T-helper 2 cell treated with Interferon-gamma antibody and Interleukin-4, amounts not matched to agents 5 μg/mL and 100 μg/mL, for 36 hours (primary cell): ENCODE measurements at regions not wholly inside any gene's neighbourhood (a gene's known extent, or its start where the extent isn't known, plus 50 kb on each side); places are given as distances from the start of the nearest gene placed in this dataset.

Experiments used
- DNase-seq: peaks from one replicate; pipeline ENCODE4 v3.0.0; 2021; ENCODE audit warnings: low spot score
- H3K27ac Mint-ChIP-seq: one replicate; pipeline ENCODE4 v1.8.0; 2021; ENCODE audit warnings: mild to moderate bottlenecking, mixed read lengths
- H3K27me3 Mint-ChIP-seq: one replicate; pipeline ENCODE4 v1.8.0; 2021; ENCODE audit warnings: low read depth, mixed read lengths
- H3K36me3 Mint-ChIP-seq: one replicate; pipeline ENCODE4 v1.8.0; 2021; ENCODE audit warnings: low read depth, mixed read lengths
- H3K4me1 Mint-ChIP-seq: one replicate; pipeline ENCODE4 v1.8.0; 2021; ENCODE audit warnings: low read depth, mixed read lengths
- H3K4me3 Mint-ChIP-seq: one replicate; pipeline ENCODE4 v1.8.0; 2022; ENCODE audit warnings: mild to moderate bottlenecking, moderate library complexity, mixed read lengths
- H3K9me3 Mint-ChIP-seq: one replicate; pipeline ENCODE4 v1.8.0; 2021; ENCODE audit warnings: mixed read lengths

DNA sequence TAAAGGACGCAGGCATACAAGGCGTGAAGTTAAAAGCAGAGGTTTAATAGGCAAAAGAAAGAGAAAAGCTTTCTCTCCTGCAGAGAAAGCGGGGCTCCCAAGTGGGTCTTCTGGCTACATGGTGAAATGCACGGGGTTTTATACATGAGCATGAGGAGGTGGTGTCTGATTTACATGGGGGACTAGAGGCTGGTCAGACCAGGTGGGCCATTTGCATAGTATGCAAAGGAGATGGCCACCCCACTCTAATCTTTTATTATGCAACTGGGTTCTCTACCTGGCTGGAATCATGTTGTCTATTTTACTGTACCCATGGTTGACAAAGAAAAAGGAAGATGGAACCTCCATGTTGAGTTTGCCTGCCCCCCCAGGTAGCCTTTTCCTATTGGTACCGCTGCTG, 356.2 kb downstream of the KCNJ3 start:
- no peaks in the 10 kb centered on the region for H3K4me1 Mint-ChIP-seq
- no peak overlapping the region for H3K27ac Mint-ChIP-seq
- H3K27me3 Mint-ChIP-seq = no peaks in the 10 kb centered on the region
- no peak for DNase-seq
- no peaks in the 10 kb centered on the region for H3K36me3 Mint-ChIP-seq
- peaks cover 3% of the 10 kb centered on the region for H3K9me3 Mint-ChIP-seq
- H3K4me3 Mint-ChIP-seq = no peak overlapping the region

DNA sequence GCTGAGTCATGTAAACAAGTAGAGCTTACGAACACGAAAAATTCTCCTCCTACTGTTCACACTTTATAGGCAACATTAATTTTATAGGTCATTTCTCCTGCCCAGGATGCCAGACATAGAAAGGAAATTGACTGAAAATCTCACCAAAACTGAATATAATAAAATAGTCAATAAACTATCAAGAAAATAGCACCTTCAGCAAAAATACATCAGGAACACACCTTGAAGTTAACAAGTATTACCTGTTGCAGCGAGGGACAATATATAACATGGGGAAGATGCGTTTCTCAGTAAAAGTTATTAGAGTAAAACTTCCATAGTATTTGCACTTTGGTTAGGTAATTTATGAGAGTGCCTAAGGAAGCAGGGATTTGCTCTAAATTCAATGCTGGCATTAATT, 344.6 kb downstream of the KCNJ3 start:
- Mint-ChIP-seq H3K27me3 (no peaks in the 10 kb centered on the region), H3K36me3 (no peaks in the 10 kb centered on the region), H3K9me3 (peaks cover 6% of the 10 kb centered on the region), H3K27ac (no peak overlapping the region), H3K4me1 (no peaks in the 10 kb centered on the region), H3K4me3 (no peak overlapping the region)
- no peak for DNase-seq

DNA sequence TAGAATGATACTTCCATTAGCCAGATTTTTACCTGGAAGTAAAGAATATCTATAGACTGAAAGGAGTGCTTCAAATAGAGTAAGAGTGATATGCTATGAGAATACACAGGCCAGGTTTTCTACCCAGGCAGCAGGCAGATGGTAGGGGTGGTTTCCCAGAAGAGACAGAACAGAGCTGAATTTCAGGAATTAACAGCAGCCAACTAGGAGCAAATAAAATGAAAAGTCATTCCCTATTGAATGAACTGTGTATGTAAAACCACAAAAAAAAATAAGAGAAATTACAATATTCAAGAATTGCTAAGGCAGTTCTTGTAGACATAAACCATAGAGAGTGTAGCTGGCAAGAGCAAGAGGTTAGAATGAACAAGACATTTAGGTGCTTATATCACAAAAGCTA, 336.8 kb downstream of the KCNJ3 start:
- DNase-seq = no peak
- H3K27ac Mint-ChIP-seq = no peak overlapping the region
- no peaks in the 10 kb centered on the region for H3K4me1 Mint-ChIP-seq
- H3K4me3 Mint-ChIP-seq = no peak overlapping the region
- no peaks in the 10 kb centered on the region for H3K27me3 Mint-ChIP-seq
- peaks cover 6% of the 10 kb centered on the region for H3K9me3 Mint-ChIP-seq
- H3K36me3 Mint-ChIP-seq = no peaks in the 10 kb centered on the region

DNA sequence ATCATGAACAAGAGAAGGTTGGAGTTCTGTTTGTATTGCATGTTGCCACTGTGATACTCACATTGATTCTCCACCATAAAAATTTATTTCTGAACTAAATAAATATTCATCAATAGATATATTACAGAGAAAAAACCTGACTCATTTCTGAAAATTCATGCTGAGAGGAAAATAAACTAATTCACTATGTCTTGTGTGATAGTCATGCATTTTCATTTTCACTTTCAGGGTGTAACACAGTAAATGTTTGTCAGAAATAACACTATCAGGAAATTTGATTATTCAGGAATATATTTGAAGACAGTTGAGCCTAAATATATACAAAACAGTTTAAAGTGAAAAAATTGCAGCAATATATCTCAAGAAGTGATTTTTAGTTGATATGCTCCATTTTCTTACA, 335.2 kb downstream of the KCNJ3 start:
- no peaks in the 10 kb centered on the region for H3K4me1 Mint-ChIP-seq
- H3K27me3 Mint-ChIP-seq = no peaks in the 10 kb centered on the region
- no peak overlapping the region for H3K27ac Mint-ChIP-seq
- H3K9me3 Mint-ChIP-seq = peaks cover 11% of the 10 kb centered on the region
- no peak for DNase-seq
- H3K36me3 Mint-ChIP-seq = no peaks in the 10 kb centered on the region
- H3K4me3 Mint-ChIP-seq = no peak overlapping the region

DNA sequence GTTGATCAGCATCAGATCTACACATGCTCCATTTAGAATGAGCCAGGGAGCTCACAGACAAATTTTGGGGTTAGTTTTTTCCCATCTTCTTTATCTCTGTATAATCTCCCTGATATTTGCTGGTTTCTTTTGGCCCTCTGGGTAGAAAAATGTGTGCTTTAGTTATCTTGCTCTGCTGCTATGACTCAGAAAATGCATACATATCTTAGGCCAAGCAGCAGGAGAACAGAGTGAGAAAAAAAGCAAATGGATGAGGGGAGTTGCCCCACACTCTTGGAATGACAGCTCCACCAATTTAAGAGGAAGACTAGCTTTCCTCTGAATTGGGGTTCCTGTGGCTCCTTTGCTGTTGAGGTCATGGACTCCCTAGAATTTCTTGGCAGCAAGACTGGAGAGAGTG, 331.8 kb downstream of the KCNJ3 start:
- DNase-seq = no peak
- H3K27me3 Mint-ChIP-seq = no peaks in the 10 kb centered on the region
- no peak overlapping the region for H3K4me3 Mint-ChIP-seq
- peaks cover 8% of the 10 kb centered on the region for H3K9me3 Mint-ChIP-seq
- H3K4me1 Mint-ChIP-seq = no peaks in the 10 kb centered on the region
- no peak overlapping the region for H3K27ac Mint-ChIP-seq
- no peaks in the 10 kb centered on the region for H3K36me3 Mint-ChIP-seq

DNA sequence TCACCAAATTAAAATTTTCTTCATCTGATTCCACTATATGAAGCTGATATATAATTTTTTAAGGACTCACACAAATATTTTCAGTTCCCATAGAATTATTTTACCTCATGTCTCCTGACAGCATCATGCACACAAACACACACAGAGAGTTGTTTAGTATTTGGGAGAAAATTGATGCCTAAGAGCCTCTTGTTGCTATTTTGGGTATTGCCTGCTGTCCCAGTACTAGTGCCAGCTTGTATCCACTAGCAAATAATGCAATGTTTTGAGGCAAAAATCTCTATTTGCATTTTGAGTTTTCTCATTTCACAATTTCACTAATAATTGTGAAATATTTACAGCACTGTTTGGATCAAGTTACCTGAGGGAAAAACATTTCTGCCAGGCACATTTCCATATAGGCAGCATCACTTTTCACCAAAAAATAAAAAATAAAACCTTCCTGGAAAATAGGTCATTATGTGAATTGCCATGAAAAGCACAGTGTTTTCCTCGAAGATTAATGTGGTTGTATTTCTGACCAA, 328.2 kb downstream of the KCNJ3 start:
- H3K4me1 Mint-ChIP-seq = no peaks in the 10 kb centered on the region
- H3K9me3 Mint-ChIP-seq = peaks cover 5% of the 10 kb centered on the region
- no peak overlapping the region for H3K4me3 Mint-ChIP-seq
- no peaks in the 10 kb centered on the region for H3K36me3 Mint-ChIP-seq
- H3K27ac Mint-ChIP-seq = no peak overlapping the region
- no peak for DNase-seq
- no peaks in the 10 kb centered on the region for H3K27me3 Mint-ChIP-seq

DNA sequence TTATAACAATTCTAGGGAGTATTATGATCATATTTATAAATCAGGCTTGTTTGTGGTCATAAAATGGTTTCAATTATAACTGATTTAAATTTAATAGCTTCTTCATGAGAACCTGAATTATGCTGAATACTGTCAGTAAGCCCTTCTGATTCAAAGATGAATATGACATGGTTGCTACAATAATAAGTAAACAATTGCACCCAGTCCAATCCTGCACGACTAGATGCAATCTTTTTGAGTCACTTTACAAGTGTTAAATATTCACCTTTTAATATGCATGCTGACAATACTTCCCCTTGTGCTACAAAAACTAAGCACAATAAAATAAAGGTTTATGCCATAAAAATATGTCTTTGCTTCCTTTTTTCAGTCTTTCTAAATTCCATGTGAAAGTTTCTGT, 325.2 kb downstream of the KCNJ3 start:
- H3K27me3 Mint-ChIP-seq = no peaks in the 10 kb centered on the region
- no peak for DNase-seq
- no peak overlapping the region for H3K27ac Mint-ChIP-seq
- no peaks in the 10 kb centered on the region for H3K4me1 Mint-ChIP-seq
- no peaks in the 10 kb centered on the region for H3K36me3 Mint-ChIP-seq
- no peaks in the 10 kb centered on the region for H3K9me3 Mint-ChIP-seq
- no peak overlapping the region for H3K4me3 Mint-ChIP-seq

DNA sequence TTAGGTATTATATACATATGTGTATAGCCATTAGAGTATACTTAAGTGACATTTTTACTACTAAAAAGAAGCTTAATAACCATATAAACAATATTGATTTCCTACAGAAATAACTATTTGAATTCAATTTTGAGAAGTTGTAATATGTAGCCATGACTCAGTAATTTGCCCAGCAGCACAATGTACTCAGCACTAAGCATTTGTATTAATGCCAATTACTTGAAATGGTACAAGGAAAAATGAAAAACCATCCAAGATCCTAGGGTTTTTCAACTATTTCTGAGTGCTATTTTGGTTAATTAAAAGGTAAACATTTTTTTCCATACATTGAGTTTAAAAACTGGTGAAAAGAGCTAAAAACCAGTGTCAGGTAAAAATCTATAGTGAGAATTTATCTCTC, 324.0 kb downstream of the KCNJ3 start:
- Mint-ChIP-seq H3K27ac (no peak overlapping the region), H3K27me3 (no peaks in the 10 kb centered on the region), H3K36me3 (no peaks in the 10 kb centered on the region), H3K4me3 (no peak overlapping the region), H3K9me3 (no peaks in the 10 kb centered on the region), H3K4me1 (no peaks in the 10 kb centered on the region)
- no peak for DNase-seq

DNA sequence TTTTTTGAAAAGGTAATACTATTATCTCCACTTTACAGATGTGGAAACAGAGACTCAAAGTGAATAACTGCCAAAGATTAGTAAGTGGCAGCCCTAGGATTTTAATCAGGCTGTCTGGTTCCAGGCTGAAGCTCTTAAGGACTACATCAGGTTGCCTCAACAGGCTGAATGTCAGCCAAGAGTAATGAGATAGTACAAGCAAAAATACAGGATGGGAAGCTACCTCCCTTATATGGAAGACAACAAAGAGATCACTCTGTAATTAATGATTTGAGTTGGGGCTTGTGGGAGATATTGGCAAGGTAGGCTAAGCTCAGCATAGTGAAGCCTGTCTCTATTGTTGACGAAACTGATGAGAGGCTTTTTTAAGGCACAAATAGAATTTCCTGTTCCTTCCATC, 323.1 kb downstream of the KCNJ3 start:
- Mint-ChIP-seq H3K27me3 (no peaks in the 10 kb centered on the region), H3K4me3 (no peak overlapping the region), H3K36me3 (no peaks in the 10 kb centered on the region), H3K27ac (no peak overlapping the region), H3K4me1 (no peaks in the 10 kb centered on the region), H3K9me3 (no peaks in the 10 kb centered on the region)
- no peak for DNase-seq

DNA sequence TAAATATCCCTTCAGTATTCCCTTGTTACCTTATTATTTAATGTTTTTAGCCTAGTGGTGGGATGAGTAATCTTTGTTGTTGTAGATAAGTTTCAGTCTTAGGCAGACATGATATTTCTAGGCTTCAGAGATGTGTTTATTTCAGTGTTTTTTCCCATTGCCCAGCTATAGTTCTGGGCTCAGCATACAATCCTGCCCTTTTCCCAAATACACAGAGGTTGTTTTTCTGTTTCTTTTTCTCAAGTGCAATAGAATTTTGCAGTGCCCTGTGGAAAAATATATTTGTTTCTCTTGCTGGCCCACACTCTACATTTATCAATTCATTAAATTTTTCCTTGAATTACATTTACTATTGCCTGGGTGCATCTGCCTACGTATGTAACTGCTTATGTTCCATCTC, 321.8 kb downstream of the KCNJ3 start:
- no peak overlapping the region for H3K27ac Mint-ChIP-seq
- H3K36me3 Mint-ChIP-seq = no peaks in the 10 kb centered on the region
- no peaks in the 10 kb centered on the region for H3K9me3 Mint-ChIP-seq
- no peak overlapping the region for H3K4me3 Mint-ChIP-seq
- no peaks in the 10 kb centered on the region for H3K4me1 Mint-ChIP-seq
- DNase-seq = no peak
- no peaks in the 10 kb centered on the region for H3K27me3 Mint-ChIP-seq

DNA sequence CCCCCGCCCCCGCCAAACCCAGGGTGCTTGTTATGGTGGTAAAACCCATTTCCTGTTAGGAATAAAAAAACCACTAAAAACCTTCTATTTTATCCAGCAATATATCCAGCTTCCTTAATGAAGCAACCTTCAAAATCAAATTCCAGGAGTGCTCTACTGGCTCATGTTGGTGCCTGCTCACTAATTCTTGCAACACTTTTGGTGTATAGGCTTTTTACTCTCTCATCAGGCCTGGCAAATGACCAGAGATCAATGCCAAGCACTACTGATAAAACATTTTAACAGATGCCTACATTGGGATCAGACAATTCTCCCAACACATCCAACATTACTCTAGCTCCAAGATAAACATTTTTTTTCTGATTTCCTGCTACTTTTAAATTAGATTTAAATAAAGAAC, 312.4 kb downstream of the KCNJ3 start:
- Mint-ChIP-seq H3K27me3 (no peaks in the 10 kb centered on the region), H3K4me3 (no peak overlapping the region), H3K36me3 (no peaks in the 10 kb centered on the region), H3K4me1 (no peaks in the 10 kb centered on the region), H3K9me3 (no peaks in the 10 kb centered on the region), H3K27ac (no peak overlapping the region)
- no peak for DNase-seq

DNA sequence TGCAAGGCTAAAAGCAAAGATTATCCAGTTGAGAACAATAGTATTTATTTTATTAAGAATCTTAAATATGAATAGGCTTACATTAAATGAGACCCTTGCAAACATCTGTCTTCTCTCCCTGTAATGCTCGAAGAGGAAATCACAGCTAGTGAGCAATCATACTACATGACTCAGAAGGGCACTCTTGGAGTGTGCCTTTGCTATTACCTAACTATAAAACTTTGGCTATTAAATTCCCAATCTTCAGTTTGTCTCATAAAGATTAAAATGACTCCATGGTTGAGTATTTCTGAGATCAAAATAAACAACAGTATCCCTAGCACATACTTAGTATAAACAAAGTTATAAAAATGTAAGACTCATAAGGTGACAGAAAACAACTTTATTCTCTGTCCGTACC, 296.9 kb downstream of the KCNJ3 start:
- Mint-ChIP-seq H3K27ac (no peak overlapping the region), H3K4me1 (no peaks in the 10 kb centered on the region), H3K27me3 (no peaks in the 10 kb centered on the region), H3K9me3 (no peaks in the 10 kb centered on the region), H3K4me3 (no peak overlapping the region), H3K36me3 (no peaks in the 10 kb centered on the region)
- DNase-seq = no peak

DNA sequence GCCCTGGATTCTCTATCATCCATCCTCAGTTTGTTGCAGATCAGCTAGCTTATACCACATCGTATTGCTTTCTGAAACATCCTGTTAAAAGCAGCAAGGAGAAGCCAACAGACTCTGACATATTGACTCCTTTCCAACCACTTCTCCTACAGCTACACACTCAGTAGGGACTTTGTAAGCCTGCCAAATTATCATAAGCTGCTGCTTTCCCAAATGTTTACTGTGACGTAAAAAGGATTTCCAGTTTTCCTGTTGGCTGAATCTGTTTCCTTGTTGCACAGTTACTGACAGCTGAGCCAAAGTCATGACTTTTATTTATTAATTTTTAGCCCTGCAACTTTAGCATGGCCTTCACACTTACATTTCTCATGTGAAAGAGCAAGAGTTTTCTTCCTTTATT, 294.3 kb downstream of the KCNJ3 start:
- Mint-ChIP-seq H3K4me1 (no peaks in the 10 kb centered on the region), H3K27ac (no peak overlapping the region), H3K4me3 (no peak overlapping the region), H3K9me3 (no peaks in the 10 kb centered on the region), H3K27me3 (no peaks in the 10 kb centered on the region), H3K36me3 (no peaks in the 10 kb centered on the region)
- no peak for DNase-seq

DNA sequence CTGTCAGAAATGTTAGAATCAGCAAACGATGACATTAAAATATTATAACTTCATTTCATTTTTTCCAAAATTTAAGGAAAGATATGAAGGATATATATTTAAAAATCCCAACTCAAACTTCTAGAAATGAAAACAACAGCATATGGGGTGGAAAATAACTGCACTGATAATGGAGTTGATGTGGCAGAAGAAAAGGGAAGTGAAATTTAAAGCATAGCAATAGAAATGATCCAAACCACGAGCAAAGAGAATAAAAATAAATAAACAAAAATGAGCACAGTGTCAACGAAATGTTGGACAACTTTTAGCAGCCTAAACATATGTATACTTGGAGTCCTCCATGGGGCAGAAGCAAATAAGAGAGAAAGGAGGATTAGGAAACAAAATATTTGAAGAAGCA, 280.2 kb downstream of the KCNJ3 start:
- Mint-ChIP-seq H3K36me3 (no peaks in the 10 kb centered on the region), H3K4me3 (no peak overlapping the region), H3K27me3 (no peaks in the 10 kb centered on the region), H3K27ac (no peak overlapping the region), H3K4me1 (no peaks in the 10 kb centered on the region), H3K9me3 (peaks cover 3% of the 10 kb centered on the region)
- no peak for DNase-seq

DNA sequence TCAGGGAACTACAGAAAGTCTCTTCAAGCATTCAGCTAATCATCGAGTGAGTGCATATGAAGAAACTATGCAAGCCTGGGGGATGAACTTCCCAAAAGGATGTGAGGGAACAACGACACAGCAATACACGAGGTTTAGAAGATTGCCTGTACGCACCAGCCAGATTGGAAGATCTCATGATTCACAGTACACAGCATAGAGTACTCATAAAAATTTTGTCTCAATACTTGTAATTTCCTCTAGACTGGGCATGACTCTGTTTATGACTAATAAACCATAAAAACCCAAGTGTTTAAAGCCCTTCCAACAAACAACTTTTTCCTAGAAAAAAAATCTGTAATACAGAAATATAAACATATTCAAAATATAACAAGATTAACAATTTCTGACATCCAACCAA, 279.7 kb downstream of the KCNJ3 start:
- H3K4me1 Mint-ChIP-seq = no peaks in the 10 kb centered on the region
- H3K9me3 Mint-ChIP-seq = peaks cover 3% of the 10 kb centered on the region
- no peak overlapping the region for H3K4me3 Mint-ChIP-seq
- H3K27me3 Mint-ChIP-seq = no peaks in the 10 kb centered on the region
- H3K36me3 Mint-ChIP-seq = no peaks in the 10 kb centered on the region
- H3K27ac Mint-ChIP-seq = no peak overlapping the region
- DNase-seq = no peak
